ENCODE measurements at regions not wholly inside any gene's neighbourhood (a gene's known extent, or its start where the extent isn't known, plus 50 kb on each side); places are given as distances from the start of the nearest gene placed in this dataset.

GRCh38 chr13:48165727-48166126 lies 67.3 kb upstream of the ITM2B start:
- TF ChIP-seq CTCF (IDR thresholded peaks at IDR 0.05; ENCODE audit: extremely low read depth in 1 of 2, insufficient read depth in 1 of 2, low read depth in 1 of 2, low read length in 2 of 2), result no peak
- TF ChIP-seq POLR2AphosphoS5 (IDR thresholded peaks at IDR 0.05; ENCODE audit: insufficient read depth, low read depth, low read length), result no peak
